ENCODE measurements at regions not wholly inside any gene's neighbourhood (a gene's known extent, or its start where the extent isn't known, plus 50 kb on each side); places are given as distances from the start of the nearest gene placed in this dataset.

- ATAC-seq = no peak
- intact Hi-C loops (cut with DNase I) = no loop called here
- peaks cover 0 to 13% of the 10 kb centered on the region in 2 donors for H3K9me3 ChIP-seq
- no peak overlapping the region for H3K4me3 ChIP-seq
- no peaks in the 10 kb centered on the region for H3K27me3 ChIP-seq
- H3K4me1 ChIP-seq = no peaks in the 10 kb centered on the region
- peak in 1 of 4 donors; percentile 57 for DNase-seq
- no peaks in the 10 kb centered on the region for H3K36me3 ChIP-seq
- no peak overlapping the region for H3K27ac ChIP-seq
- no peak for TF ChIP-seq CTCF (IDR thresholded peaks at IDR 0.05)
Measured at GRCh38 chr14:43939836-43940235, 567.2 kb downstream of the FSCB start.

GRCh38 chr14:43938588-43939281 is 568.3 kb downstream of the FSCB start:
- no peak for ATAC-seq
- no peaks in the 10 kb centered on the region for H3K36me3 ChIP-seq
- no peaks in the 10 kb centered on the region for H3K27me3 ChIP-seq
- intact Hi-C loops (cut with DNase I) = no loop called here
- peaks cover 0 to 19% of the 10 kb centered on the region in 2 donors for H3K9me3 ChIP-seq
- H3K4me1 ChIP-seq = no peaks in the 10 kb centered on the region
- DNase-seq = peak in 1 of 4 donors; percentile 53
- H3K27ac ChIP-seq = no peak overlapping the region
- no peak for TF ChIP-seq CTCF (IDR thresholded peaks at IDR 0.05)
- H3K4me3 ChIP-seq = no peak overlapping the region

GRCh38 chr14:43937001-43937400 is 570.1 kb downstream of the FSCB start:
- no peak for TF ChIP-seq CTCF (IDR thresholded peaks at IDR 0.05)
- peak in 1 of 4 donors; percentile 19 for DNase-seq
- ATAC-seq = no peak
- intact Hi-C loops (cut with DNase I) = no loop called here
- H3K27ac ChIP-seq = no peak overlapping the region
- H3K27me3 ChIP-seq = no peaks in the 10 kb centered on the region
- peaks cover 0 to 16% of the 10 kb centered on the region in 2 donors for H3K9me3 ChIP-seq
- H3K4me1 ChIP-seq = no peaks in the 10 kb centered on the region
- H3K36me3 ChIP-seq = no peaks in the 10 kb centered on the region
- H3K4me3 ChIP-seq = no peak overlapping the region

- Histone ChIP-seq H3K9me3 (peaks cover 0 to 16% of the 10 kb centered on the region in 2 donors), H3K27ac (no peak overlapping the region), H3K4me3 (no peak overlapping the region), H3K36me3 (no peaks in the 10 kb centered on the region), H3K4me1 (no peaks in the 10 kb centered on the region), H3K27me3 (no peaks in the 10 kb centered on the region)
- no peak for TF ChIP-seq CTCF (IDR thresholded peaks at IDR 0.05)
- intact Hi-C loops (cut with DNase I) = no loop called here
- ATAC-seq (no peak), DNase-seq (no peak)
Measured at GRCh38 chr14:43934102-43934501, 573.0 kb downstream of the FSCB start.

GRCh38 chr14:43914041-43914693 is 592.9 kb downstream of the FSCB start:
- Histone ChIP-seq H3K36me3 (no peaks in the 10 kb centered on the region), H3K27me3 (no peaks in the 10 kb centered on the region), H3K4me3 (no peak overlapping the region), H3K27ac (no peak overlapping the region), H3K4me1 (no peaks in the 10 kb centered on the region), H3K9me3 (peaks cover 0 to 5% of the 10 kb centered on the region in 2 donors)
- TF ChIP-seq CTCF (IDR thresholded peaks at IDR 0.05) = no peak
- ATAC-seq (no peak), DNase-seq (peak in 1 of 4 donors; percentile 9)
- intact Hi-C loops (cut with DNase I) = no loop called here
